ENCODE measurements at regions not wholly inside any gene's neighbourhood (a gene's known extent, or its start where the extent isn't known, plus 50 kb on each side); places are given as distances from the start of the nearest gene placed in this dataset.

GRCh38 chr13:84491952-84492351 is 609.7 kb upstream of the SLITRK1 start:
- TF ChIP-seq CTCF (IDR thresholded peaks at IDR 0.05) (no peak), POLR2A (IDR thresholded peaks at IDR 0.05) (no peak)

Measured in esophagus squamous epithelium (tissue), 4 donors.